ENCODE measurements at regions not wholly inside any gene's neighbourhood (a gene's known extent, or its start where the extent isn't known, plus 50 kb on each side); places are given as distances from the start of the nearest gene placed in this dataset.

- TF ChIP-seq POLR2A (IDR thresholded peaks at IDR 0.05) (no peak), CTCF (IDR thresholded peaks at IDR 0.05) (no peak)
Observed at GRCh38 chr6:44660561-44661220, 273.2 kb downstream of the CDC5L start.
